IPS DF 19.7 (cell line): ENCODE measurements at regions not wholly inside any gene's neighbourhood (a gene's known extent, or its start where the extent isn't known, plus 50 kb on each side); places are given as distances from the start of the nearest gene placed in this dataset.

Experiments
- DNase-seq: peaks from one replicate; pipeline ENCODE4 v3.0.0-alpha.2; 2013; ENCODE audit warnings: low read depth, low spot score

DNA sequence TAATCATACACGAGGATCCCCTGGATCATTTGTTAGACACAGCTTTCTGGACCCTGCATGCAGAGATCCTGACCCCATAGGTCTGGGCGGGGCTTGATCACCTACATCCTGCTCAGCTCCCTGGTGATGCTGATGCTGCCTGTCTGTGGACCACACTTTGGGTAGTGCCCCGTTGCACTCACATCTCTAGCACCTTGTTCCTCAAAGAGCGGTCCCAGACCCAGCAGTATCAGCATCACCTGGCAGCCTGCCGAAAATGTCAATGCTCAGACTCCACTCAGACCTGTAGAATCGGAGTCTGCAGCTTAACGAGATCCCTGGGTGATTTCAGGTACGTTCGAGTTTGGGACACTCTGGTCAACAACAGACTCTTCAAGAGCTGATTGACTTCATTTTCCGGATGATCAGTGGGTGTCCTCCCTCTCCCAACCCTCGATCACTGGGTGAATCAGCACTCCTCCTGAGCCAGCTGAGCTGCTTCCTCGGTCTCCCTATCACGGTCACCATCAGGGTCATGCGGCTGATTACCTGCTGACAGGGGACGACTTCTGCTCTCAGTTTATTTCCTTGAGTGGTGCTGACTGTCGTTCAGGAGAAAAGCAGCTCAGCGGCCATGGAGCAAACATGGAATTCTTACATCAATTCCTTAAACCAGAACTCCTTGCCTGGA lies 150.6 kb upstream of the RAB12 start:
- DNase-seq, result no peak

DNA sequence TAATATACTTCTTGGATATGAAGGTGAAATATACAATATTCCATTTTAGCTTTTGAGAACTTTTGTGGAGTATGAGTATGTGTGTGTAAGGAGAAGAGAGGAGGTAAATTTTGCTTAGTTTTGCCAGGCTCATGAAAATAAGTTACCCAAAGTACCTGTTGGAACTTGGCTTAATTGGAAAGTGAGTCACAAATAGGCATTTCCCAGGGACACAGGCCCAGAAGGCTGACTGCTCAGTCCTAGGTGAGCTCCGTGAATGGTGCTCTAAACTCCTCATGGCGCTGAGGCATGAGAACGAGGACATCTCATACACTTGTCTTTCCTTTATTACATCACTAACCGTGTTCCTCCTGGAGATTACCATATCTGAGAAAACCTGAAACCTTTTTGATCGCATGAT lies 148.5 kb upstream of the RAB12 start:
- DNase-seq, result no peak

GRCh38 chr18:8461544-8461943 lies 147.7 kb upstream of the RAB12 start:
- no peak for DNase-seq

GRCh38 chr18:8462651-8463185 lies 146.5 kb upstream of the RAB12 start:
- no peak for DNase-seq

DNA sequence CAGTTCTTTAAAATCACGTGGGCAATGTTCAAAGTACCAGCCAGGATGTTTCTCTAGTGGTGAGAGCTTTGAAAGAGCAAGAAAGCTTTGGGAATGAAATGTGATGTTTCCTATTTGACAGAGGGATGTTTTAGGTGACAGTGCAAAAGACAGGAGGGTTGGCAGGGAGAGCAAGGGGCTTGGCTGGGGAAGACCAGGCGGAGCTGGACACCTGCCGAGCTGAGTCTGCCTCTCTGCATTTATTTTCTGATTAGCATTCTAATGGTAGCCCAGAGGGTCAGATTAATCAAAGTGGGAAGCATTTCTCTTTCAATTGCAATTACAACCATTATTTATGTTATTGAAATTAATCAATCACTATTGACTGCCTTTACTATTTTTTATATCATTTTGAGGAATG lies 145.4 kb upstream of the RAB12 start:
- DNase-seq, result no peak

DNA sequence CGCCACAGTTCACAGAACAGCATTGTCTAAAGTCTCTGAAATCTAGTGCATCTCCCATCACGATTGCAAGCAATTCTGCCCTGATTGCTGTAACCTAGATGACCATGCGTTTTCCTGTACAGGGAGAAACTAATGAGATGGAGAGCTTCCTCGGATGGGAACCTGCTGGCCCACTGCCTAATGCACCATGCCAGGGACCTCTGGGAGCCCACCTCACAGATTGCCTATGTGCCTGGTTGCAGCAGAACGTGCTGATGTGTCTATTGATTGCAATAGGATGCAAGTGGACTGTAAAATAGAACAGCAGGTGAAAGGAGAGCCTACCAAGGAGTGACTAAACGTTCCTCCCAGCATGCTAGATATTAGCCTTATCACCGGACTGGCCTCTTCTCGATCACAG lies 141.0 kb upstream of the RAB12 start:
- no peak for DNase-seq

- no peak for DNase-seq
These were observed 140.3 kb upstream of the RAB12 start for GRCh38 chr18:8468921-8469335.

DNA sequence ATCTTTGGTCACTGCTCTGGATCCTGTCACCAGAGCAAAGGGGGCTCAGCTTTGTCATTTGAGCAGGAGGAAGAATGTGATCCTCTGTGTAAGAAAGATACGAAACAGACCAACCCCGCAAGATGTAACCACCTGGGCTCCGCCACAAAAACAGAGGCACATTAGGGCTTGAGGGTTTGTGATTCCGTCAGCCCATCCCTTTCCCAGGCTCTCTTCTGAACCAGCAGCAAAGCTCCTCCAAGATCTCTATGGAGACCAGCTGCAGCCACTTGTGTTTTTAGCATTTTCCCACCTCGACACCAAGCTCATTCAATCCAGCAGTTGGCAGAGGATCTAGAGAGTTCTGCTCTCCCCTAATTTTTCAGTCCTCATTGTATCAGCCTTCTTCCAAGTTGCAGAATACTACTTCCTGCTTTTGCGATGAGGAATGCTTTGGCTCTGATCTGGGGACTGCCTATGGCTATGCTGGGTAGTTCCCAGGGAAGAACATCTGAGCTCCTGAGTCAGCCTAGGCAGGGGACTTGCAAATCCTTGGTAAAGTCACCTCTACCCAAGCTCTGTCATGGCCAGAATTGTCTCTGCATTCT lies 139.6 kb upstream of the RAB12 start:
- no peak for DNase-seq

DNA sequence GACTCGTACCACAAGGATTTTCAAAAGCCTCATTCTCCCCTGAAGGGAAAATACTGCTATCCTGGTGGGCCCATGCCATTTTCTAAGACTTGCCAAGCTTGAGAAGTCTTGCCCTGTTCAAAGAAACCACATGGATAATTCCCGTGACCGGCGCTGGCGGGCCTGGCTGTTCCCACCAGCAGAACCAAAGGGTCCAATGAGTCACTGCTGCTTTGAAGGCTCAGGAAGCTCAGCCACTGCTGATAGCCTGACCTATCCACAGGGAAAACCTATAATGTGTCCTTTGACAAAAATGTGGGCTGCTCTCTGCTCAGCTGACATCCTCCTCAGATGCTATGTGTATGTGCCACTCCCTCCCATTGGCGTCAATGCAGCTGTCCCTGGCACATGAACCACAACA lies 137.9 kb upstream of the RAB12 start:
- no peak for DNase-seq

GRCh38 chr18:8474661-8475060 lies 134.6 kb upstream of the RAB12 start:
- no peak for DNase-seq

DNA sequence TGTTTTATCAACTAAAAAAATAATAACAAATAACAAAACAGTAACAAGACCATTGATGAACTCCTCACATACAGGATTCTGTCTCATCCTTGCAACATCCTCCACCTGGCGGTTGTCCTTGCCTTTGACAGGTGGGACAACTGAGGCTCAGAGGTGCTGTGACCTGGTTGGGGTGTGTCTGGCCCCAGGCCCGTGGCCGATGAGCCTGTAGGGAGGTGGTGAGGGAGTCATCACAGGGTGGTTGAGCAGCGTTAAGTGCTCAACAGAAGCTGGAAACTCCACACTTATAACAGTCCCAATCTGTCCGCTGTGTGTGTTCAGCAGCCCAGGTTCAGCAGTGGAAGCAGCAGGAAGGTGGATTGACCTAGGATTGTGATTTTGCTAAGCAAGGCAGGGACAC lies 131.6 kb upstream of the RAB12 start:
- no peak for DNase-seq

GRCh38 chr18:8478166-8478967 lies 130.9 kb upstream of the RAB12 start:
- peak; percentile 40 for DNase-seq

GRCh38 chr18:8478968-8479370 lies 130.3 kb upstream of the RAB12 start:
- DNase-seq, result no peak

DNA sequence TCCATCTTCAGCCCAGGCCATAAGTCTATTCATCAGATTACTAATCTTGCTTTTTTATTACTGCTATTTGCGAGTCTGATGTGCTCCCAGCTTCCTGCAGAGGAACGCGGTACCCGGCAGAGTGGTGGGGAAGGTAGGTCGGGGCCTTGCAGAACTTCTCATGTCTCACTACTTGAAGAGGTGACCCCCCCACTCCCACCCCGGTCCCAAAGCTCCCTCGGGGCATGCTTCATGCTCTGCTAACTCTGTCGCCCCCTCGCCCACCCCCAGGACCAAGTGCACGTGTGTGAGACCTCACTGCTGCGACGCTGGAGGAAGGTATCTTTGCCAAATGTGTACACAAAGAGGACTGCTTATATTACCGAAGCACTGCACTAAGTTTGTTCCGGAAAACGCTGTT lies 129.4 kb upstream of the RAB12 start:
- no peak for DNase-seq

GRCh38 chr18:8480506-8481328 lies 128.5 kb upstream of the RAB12 start:
- peak; percentile 23 for DNase-seq

GRCh38 chr18:8484951-8485350 lies 124.3 kb upstream of the RAB12 start:
- no peak for DNase-seq

- DNase-seq, result no peak
These were observed 119.5 kb upstream of the RAB12 start for GRCh38 chr18:8489761-8490160.

DNA sequence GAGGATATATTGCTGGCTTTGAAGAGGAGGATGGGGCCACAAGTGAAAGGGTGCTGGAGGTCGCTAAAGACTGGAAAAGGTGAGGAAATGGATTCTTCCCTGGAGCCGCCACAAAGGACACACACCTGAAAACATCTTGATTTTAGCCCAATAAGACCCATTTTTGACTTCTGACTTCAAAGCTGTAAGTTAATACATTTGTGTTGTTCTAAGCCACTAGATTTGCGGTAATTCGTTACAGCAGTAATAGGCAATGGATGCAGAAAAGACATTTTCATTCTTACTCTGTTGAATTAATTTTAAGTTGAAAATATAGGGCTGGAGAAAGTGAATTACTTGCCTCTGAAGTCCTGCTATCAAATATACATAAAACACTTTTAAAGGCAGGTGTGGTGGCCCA lies 117.7 kb upstream of the RAB12 start:
- no peak for DNase-seq

DNA sequence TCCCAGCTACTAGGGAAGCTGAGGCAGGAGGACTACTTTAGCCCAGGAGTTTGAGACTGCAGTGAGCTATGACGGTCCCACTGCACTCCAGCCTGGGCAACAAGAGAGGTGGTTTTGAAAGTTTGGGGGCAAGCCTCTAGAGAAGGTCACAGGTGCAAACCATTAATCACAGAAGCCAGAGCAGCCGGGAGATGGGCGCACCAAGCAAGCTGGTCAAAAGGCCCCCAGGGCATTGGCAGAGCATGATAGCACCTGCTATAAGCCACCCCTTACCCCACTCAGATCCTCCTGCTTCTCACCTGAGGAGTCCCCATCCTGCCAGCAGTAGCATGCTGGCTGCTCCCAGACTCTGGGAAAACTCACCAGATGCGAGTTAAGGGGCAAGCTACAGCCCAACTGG lies 116.1 kb upstream of the RAB12 start:
- DNase-seq, result no peak

- DNase-seq, result no peak
These were observed 113.1 kb upstream of the RAB12 start for GRCh38 chr18:8496186-8496585.

DNA sequence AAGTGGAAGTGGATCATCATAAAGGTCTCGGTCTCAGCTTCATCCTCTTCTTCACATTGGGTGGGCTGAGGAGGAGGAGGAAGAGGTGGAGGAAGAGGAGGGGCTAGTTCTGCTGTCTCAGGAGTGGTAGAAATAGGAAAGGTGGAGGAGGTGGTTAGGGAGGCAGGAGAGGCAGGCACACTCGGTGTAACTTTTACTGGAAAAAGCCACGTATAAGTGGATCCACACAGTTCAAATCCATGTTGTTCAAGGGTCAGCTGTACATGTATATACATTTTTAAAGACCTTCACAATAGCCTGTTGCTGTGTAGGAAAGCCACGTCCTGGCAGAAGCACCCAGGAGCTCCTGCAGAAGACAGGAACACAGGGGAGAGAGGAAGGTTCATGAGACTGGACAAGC lies 110.3 kb upstream of the RAB12 start:
- DNase-seq, result no peak
